ENCODE measurements at regions not wholly inside any gene's neighbourhood (a gene's known extent, or its start where the extent isn't known, plus 50 kb on each side); places are given as distances from the start of the nearest gene placed in this dataset.

DNA sequence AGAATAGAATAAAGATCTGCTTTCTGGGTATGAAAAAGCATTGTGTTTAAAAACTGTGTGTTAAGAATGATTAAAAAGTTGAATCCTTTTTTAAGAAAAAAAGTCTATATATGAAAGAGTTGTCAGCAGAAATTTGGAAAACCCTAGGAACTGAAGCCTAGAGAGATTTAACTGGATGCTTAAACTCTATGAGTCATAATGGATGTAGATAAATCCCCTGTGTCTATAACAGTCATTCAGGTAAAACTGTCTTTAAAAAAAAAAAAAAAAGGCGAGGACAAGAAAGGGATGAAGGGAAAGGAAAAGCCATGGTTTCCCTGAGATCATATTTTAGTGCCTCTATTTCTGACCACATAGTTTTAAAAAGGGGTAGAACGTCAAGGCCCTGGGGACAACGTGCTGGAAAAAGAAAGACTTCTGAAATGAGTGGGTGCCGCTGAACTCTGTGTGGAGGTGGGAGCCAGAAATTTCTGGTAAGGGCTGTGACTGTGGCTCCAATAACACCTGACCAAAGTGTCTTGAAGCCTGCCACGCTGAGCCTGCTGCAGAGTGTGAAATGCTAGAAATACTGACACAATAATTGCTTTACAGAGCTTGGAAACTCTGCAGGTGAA lies 302.6 kb upstream of the ARID1B start:
- H3K9me3 ChIP-seq = no peaks in the 10 kb centered on the region
- TF ChIP-seq, protein P1, sequence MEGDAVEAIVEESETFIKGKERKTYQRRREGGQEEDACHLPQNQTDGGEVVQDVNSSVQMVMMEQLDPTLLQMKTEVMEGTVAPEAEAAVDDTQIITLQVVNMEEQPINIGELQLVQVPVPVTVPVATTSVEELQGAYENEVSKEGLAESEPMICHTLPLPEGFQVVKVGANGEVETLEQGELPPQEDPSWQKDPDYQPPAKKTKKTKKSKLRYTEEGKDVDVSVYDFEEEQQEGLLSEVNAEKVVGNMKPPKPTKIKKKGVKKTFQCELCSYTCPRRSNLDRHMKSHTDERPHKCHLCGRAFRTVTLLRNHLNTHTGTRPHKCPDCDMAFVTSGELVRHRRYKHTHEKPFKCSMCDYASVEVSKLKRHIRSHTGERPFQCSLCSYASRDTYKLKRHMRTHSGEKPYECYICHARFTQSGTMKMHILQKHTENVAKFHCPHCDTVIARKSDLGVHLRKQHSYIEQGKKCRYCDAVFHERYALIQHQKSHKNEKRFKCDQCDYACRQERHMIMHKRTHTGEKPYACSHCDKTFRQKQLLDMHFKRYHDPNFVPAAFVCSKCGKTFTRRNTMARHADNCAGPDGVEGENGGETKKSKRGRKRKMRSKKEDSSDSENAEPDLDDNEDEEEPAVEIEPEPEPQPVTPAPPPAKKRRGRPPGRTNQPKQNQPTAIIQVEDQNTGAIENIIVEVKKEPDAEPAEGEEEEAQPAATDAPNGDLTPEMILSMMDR (IDR thresholded peaks at IDR 0.05) = no peak
- TF ChIP-seq POLR2A (IDR thresholded peaks at IDR 0.05) (no peak), EP300 (IDR thresholded peaks at IDR 0.05) (no peak)
- intact Hi-C loops (cut with DNase I) = no loop called here

DNA sequence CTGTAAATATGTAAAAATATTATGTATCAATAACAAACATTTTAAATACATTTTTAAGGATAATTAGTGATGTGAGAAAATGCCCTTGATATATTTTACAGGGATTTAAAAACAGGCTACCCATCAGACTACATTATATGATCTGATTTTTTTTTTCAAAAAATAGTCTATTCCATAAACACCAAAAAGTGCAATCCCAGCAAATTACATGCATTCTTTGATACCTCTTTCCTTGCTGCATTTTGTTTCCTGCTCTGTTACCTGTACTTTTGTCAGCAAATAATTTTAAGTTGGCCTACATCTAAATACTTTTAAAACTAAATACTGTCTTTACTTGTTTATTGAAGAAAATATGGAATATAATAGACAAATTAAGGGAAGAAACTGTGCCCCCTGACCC lies 306.2 kb upstream of the ARID1B start:
- H3K9me3 ChIP-seq = no peaks in the 10 kb centered on the region

More for the DNA sequence above, 302.6 kb upstream of the ARID1B start:
- Histone ChIP-seq H3K4me1 (ENCODE audit: insufficient read depth) (no peaks in the 10 kb centered on the region), H3K27me3 (no peaks in the 10 kb centered on the region), H3K36me3 (no peaks in the 10 kb centered on the region), H3K4me3 (no peak overlapping the region), H3K27ac (no peak overlapping the region)
- DNase-seq = no peak
- WGBS, 3 donors = 78 to 84% (median 80%) methylated on average over 5 of the region's 5 CpGs

DNA sequence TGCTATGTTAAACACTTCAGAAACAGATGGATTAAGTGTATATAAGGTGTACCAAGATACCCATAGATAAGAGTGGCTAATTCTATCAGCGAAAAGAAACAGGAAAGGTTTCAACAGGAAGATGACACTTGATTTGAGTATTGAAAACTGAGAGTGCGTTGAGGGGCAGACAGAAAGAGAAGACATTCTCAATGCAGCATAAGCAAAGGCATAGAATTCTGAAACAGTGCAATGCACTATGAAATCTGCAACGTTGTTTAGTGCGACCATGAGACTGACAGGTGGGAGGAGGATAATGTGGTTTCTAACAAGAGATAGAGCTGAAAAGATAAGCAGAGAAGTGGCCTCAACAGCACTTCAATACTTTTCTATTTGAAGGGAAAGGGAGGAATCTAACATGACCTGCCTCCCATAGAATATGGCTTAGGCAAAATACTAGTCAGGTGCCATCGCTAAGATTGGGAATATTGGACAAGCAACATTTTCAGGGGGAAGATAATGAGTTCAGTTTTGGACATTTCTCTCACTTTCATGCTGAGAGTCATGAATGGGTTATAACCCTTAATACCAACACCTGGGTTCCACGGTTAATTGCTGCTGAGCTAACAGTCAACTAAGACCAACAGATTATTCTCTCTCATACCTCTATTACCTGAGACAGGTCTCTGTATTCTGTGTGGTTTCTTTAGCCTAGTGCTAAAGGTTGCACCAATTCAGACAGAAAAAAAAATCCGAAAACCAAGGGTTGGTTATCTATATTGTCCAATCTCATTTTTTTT lies 312.9 kb upstream of the ARID1B start:
- no peak overlapping the region for H3K27ac ChIP-seq
- TF ChIP-seq, protein P1 (IDR thresholded peaks at IDR 0.05) = no peak
- TF ChIP-seq POLR2A (IDR thresholded peaks at IDR 0.05) (no peak), EP300 (IDR thresholded peaks at IDR 0.05) (no peak)
- H3K4me3 ChIP-seq = no peak overlapping the region
- H3K27me3 ChIP-seq = no peaks in the 10 kb centered on the region
- 60 to 67% (median 61%) methylated on average over 7 of the region's 7 CpGs for WGBS, 3 donors
- no peak for DNase-seq
- H3K36me3 ChIP-seq = no peaks in the 10 kb centered on the region
- no peaks in the 10 kb centered on the region for H3K9me3 ChIP-seq
- H3K4me1 ChIP-seq (ENCODE audit: insufficient read depth) = no peaks in the 10 kb centered on the region
- intact Hi-C loops (cut with DNase I) = no loop called here

More for the DNA sequence above, 306.2 kb upstream of the ARID1B start:
- Histone ChIP-seq H3K4me1 (ENCODE audit: insufficient read depth) (no peaks in the 10 kb centered on the region), H3K27me3 (no peaks in the 10 kb centered on the region), H3K36me3 (no peaks in the 10 kb centered on the region), H3K4me3 (no peak overlapping the region), H3K27ac (no peak overlapping the region)
- intact Hi-C loops (cut with DNase I) = no loop called here
- no peak for DNase-seq
- TF ChIP-seq, protein P1 (IDR thresholded peaks at IDR 0.05) = no peak
- TF ChIP-seq POLR2A (IDR thresholded peaks at IDR 0.05) = no peak
- no peak for TF ChIP-seq EP300 (IDR thresholded peaks at IDR 0.05)

DNA sequence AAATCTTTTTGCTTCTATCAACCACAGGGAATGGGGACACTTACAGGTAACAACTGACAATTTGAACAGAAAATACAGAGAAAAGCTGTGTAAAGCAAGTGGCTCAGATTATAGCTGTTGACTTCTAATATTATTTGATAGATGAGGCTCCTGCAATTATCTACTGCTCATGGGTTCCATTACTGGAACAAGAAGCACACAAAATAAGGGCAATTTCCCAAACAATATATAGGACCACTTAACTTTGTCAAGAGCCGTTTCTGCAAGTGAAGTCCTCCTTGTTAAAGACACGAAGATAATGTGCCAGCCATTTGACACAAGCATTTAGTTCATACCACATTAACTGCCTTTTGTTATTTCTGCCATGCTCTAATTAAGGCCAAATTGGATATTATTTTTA lies 315.5 kb upstream of the ARID1B start:
- WGBS, 3 donors = 86 to 90% (median 89%) methylated on average over 2 of the region's 2 CpGs
- intact Hi-C loops (cut with DNase I) = no loop called here

More for the DNA sequence above, 315.5 kb upstream of the ARID1B start:
- Histone ChIP-seq H3K36me3 (no peaks in the 10 kb centered on the region), H3K4me3 (no peak overlapping the region), H3K4me1 (ENCODE audit: insufficient read depth) (no peaks in the 10 kb centered on the region), H3K27ac (no peak overlapping the region), H3K9me3 (no peaks in the 10 kb centered on the region), H3K27me3 (no peaks in the 10 kb centered on the region)
- TF ChIP-seq POLR2A (IDR thresholded peaks at IDR 0.05) (no peak), EP300 (IDR thresholded peaks at IDR 0.05) (no peak)
- TF ChIP-seq, protein P1 (IDR thresholded peaks at IDR 0.05) = no peak
- no peak for DNase-seq
